ENCODE measurements at regions not wholly inside any gene's neighbourhood (a gene's known extent, or its start where the extent isn't known, plus 50 kb on each side); places are given as distances from the start of the nearest gene placed in this dataset.
"Not testable (repeated sequence)": the region's sequence is repeated elsewhere in the genome, so short reads cannot be mapped to it uniquely, and the experiment has no call there.

DNA sequence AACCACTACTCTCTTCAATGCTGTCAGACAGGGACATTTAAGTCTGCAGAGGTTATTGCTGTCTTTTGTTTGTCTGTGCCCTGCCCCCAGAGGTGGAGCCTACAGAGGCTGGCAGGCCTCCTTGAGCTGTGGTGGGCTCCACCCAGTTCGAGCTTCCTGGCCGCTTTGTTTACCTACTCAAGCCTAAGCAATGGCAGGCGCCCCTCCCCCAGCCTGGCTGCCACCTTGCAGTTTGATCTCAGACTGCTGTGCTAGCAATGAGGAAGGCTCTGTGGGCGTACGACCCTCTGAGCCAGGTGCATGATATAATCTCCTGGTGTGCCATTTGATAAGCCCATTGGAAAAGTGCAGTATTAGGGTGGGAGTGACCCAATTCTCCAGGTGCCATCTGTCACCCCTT, 628.7 kb downstream of the GABRG2 start:
- DNase-seq (ENCODE audit: low spot score); intact Hi-C loops (cut with DNase I); ATAC-seq: not testable (repeated sequence)

DNA sequence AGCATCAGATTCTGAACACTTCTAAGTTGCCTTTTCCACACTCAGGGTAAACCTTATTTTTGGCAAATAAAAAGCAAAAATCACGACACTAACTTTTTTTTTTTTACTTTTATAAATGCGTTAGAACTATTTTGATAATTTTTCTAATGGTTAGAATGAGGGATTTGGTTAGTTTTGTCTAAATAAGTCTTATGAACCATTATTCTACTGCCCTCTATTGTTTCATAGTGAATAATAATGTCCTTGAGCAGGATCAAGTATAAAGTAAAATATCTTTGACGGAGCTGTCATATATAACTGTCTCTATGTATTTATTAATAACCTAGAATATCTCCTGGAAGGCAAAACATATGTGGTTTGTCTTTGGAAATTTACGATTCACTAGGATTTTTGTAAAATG, 631.8 kb downstream of the GABRG2 start:
- ATAC-seq: no peak
- DNase-seq (ENCODE audit: low spot score): no peak
- intact Hi-C loops (cut with DNase I): no loop called here

- DNase-seq (ENCODE audit: low spot score): no peak
- intact Hi-C loops (cut with DNase I): no loop called here
- no peak for ATAC-seq
Observed at GRCh38 chr5:162703914-162704313, 636.3 kb downstream of the GABRG2 start.

GRCh38 chr5:162711244-162711643, 643.7 kb downstream of the GABRG2 start:
- no peak for ATAC-seq
- DNase-seq (ENCODE audit: low spot score): no peak
- intact Hi-C loops (cut with DNase I): no loop called here

DNA sequence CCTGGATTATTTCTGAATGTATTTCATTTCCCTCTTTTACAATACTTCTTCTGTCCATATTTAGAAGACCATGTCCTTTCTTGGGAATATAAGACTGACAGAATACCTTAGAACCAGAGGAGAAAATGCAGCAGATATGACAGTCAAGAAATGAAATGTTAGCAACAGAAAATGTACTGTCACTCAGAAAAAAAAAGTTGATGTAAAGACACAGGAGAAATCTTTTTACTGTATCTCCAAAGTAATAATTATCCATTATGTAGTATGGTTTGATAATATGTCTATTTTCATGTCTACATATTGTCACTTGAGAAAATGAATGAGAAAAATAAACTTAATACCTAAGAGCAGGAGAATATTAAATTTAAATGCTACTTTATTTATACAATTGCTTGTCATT, 652.1 kb downstream of the GABRG2 start:
- intact Hi-C loops (cut with DNase I): no loop called here
- no peak for ATAC-seq
- DNase-seq (ENCODE audit: low spot score): no peak

GRCh38 chr5:162721125-162721524, 653.6 kb downstream of the GABRG2 start:
- DNase-seq (ENCODE audit: low spot score): no peak
- no peak for ATAC-seq
- intact Hi-C loops (cut with DNase I): no loop called here

- DNase-seq (ENCODE audit: low spot score): no peak
- no peak for ATAC-seq
- intact Hi-C loops (cut with DNase I): no loop called here
Observed at GRCh38 chr5:162752612-162753011, 684.8 kb upstream of the CCNG1 start.

GRCh38 chr5:162762119-162762518, 675.3 kb upstream of the CCNG1 start:
- intact Hi-C loops (cut with DNase I): no loop called here
- ATAC-seq (no peak), DNase-seq (ENCODE audit: low spot score) (no peak)

- DNase-seq (ENCODE audit: low spot score) (no peak), ATAC-seq (no peak)
- intact Hi-C loops (cut with DNase I): no loop called here
Observed at GRCh38 chr5:162769019-162769418, 668.4 kb upstream of the CCNG1 start.

DNA sequence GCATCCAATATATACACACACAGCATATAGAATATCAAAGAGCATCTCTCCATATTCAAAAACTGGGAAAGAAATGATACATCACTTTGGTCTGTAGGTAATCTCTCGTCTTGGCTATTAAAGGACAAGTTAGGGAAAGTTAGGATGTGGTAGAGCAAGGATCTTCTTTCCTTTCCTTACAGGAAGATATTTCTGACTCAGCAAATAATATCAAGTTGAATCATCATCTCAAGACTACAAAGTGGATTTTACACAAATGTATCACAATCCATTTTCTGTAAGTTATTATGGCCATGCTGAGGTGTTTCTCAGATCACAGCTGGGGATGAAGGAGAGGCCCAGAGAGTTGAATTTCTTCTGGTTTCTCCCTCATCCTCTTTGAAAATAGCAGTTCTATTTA, 651.7 kb upstream of the CCNG1 start:
- ATAC-seq (no peak), DNase-seq (ENCODE audit: low spot score) (no peak)
- intact Hi-C loops (cut with DNase I): no loop called here

DNA sequence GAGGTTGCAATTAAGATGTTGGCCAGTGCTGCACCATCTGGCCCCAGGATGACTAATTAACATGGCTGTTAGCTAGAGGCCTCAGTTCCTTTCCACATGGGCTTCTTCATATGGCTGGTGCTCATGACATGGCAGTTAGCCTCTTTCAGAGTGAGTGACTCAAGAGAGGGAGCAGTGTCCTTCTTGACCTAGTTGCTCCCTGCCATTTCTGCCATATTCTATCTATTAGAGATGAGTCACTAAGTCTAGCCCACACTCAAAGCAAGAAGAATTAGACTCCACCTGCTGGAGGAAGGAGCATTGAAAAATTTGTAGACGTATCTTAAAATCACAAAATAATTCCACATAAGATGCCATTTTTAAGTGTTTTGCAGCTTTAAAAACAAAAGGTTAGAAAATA, 651.2 kb upstream of the CCNG1 start:
- ATAC-seq (no peak), DNase-seq (ENCODE audit: low spot score) (no peak)
- intact Hi-C loops (cut with DNase I): no loop called here

GRCh38 chr5:162796507-162796906, 640.9 kb upstream of the CCNG1 start:
- intact Hi-C loops (cut with DNase I): no loop called here
- DNase-seq (ENCODE audit: low spot score) (no peak), ATAC-seq (no peak)

GRCh38 chr5:162800301-162800700, 637.1 kb upstream of the CCNG1 start:
- DNase-seq (ENCODE audit: low spot score) (no peak), ATAC-seq (no peak)
- intact Hi-C loops (cut with DNase I): no loop called here

DNA sequence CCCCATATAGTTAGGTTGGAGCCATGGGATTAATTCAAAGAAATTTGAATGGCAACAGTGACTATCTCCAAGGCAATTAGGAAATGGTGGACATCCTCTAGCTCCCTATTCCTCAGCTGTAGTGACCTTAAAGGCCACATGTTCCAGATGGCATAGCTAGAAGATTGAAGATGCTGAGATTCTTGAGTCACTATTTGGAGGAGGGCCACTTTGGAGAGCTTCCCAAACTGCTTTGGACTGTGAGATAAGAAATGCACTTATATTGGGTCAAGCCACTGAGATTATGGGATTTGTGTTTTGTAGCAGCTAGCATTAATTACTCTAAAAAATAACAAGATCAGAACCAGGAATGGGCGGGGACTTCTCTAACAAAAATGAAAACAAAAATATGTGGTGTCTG, 636.2 kb upstream of the CCNG1 start:
- no peak for ATAC-seq
- intact Hi-C loops (cut with DNase I): no loop called here
- DNase-seq (ENCODE audit: low spot score): no peak

GRCh38 chr5:162806195-162806594, 631.2 kb upstream of the CCNG1 start:
- ATAC-seq (no peak), DNase-seq (ENCODE audit: low spot score) (no peak)
- intact Hi-C loops (cut with DNase I): no loop called here

- ATAC-seq: no peak
- no peak for DNase-seq (ENCODE audit: low spot score)
- intact Hi-C loops (cut with DNase I): no loop called here
Observed at GRCh38 chr5:162811071-162811470, 626.3 kb upstream of the CCNG1 start.

- no peak for ATAC-seq
- intact Hi-C loops (cut with DNase I): no loop called here
- DNase-seq (ENCODE audit: low spot score): no peak
Observed at GRCh38 chr5:162816816-162817215, 620.6 kb upstream of the CCNG1 start.

GRCh38 chr5:162817364-162817763, 620.0 kb upstream of the CCNG1 start:
- ATAC-seq (no peak), DNase-seq (ENCODE audit: low spot score) (no peak)
- intact Hi-C loops (cut with DNase I): no loop called here

GRCh38 chr5:162821664-162822063, 615.7 kb upstream of the CCNG1 start:
- intact Hi-C loops (cut with DNase I); ATAC-seq; DNase-seq (ENCODE audit: low spot score): not testable (repeated sequence)

- ATAC-seq (no peak), DNase-seq (ENCODE audit: low spot score) (no peak)
- intact Hi-C loops (cut with DNase I): no loop called here
Observed at GRCh38 chr5:162824360-162824759, 613.0 kb upstream of the CCNG1 start.

DNA sequence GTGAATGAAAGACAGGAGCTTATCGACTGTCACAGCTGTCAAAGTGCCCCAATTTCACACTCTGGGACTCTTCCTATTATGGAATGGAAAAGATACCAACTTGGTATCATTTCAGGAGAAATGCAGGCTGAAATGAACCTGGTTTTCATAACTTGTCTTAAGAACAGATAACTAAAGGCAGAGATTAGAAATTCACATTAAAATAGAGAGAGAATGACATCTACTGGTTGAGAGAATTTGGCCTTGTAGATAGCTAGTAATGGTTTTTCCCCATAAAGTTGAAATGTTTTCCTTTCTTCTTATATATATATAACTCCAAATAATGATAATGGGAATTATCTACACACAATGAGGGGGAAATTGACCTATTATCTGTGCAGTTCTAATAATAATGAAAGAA, 600.2 kb upstream of the CCNG1 start:
- DNase-seq (ENCODE audit: low spot score): no peak
- intact Hi-C loops (cut with DNase I): no loop called here
- no peak for ATAC-seq

DNA sequence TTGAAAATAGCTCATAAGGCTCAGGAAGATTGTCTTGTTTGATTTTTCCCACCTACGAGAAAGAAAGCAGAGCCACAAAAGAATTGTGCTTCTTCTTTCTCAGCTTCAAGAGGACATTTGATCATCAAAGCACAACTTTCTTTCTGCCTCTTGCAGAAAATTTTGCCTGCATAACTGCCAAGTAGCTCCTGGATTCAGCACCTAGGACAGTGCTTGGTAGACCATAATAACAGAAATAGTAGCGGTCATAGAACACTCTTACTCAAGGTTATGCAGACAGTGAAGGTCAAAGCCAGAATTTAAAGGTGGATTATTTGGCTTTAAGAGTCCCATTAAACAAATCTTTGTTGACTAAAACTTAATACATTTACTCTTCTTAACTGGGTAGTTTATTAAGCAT, 594.7 kb upstream of the CCNG1 start:
- ATAC-seq (no peak), DNase-seq (ENCODE audit: low spot score) (no peak)
- intact Hi-C loops (cut with DNase I): no loop called here
